GM12891 (cell line): ENCODE measurements at regions not wholly inside any gene's neighbourhood (a gene's known extent, or its start where the extent isn't known, plus 50 kb on each side); places are given as distances from the start of the nearest gene placed in this dataset.

ENCODE experiments used
- DNase-seq: peaks from one replicate; pipeline ENCODE4 v3.0.0; 2011; ENCODE audit warnings: low spot score; ENCODE audit not compliant: insufficient read length
- FAIRE-seq: peaks from 2 replicates; lab custom pipeline; 2011; peaks lifted over from hg19 to GRCh38; lab: Jason Lieb, UNC
- PAX5 ChIP-seq: IDR thresholded peaks from 2 replicates; pipeline ENCODE4 v1.6.1; 2011; ENCODE audit warnings: low read length, moderate library complexity, mild to moderate bottlenecking; ENCODE audit not compliant: insufficient read depth, severe bottlenecking
- POLR2A ChIP-seq: IDR thresholded peaks from 2 replicates; pipeline ENCODE4 v1.6.1; 2011; ENCODE audit warnings: low read depth, low read length, control low read depth
- POLR2AphosphoS5 ChIP-seq: IDR thresholded peaks from 2 replicates; pipeline ENCODE4 v1.6.1; 2011; ENCODE audit warnings: low read depth, low read length, control low read depth
- POU2F2 ChIP-seq: IDR thresholded peaks from 2 replicates; pipeline ENCODE4 v1.6.1; 2011; ENCODE audit warnings: low read depth, mild to moderate bottlenecking, control low read depth, low read length, moderate library complexity
- SPI1 ChIP-seq: IDR thresholded peaks from 2 replicates; pipeline ENCODE4 v1.6.1; 2011; ENCODE audit warnings: low read depth, low read length, control low read depth
- TAF1 ChIP-seq: IDR thresholded peaks from 2 replicates; pipeline ENCODE4 v1.6.1; 2011; ENCODE audit warnings: low read depth, low read length, control low read depth

DNA sequence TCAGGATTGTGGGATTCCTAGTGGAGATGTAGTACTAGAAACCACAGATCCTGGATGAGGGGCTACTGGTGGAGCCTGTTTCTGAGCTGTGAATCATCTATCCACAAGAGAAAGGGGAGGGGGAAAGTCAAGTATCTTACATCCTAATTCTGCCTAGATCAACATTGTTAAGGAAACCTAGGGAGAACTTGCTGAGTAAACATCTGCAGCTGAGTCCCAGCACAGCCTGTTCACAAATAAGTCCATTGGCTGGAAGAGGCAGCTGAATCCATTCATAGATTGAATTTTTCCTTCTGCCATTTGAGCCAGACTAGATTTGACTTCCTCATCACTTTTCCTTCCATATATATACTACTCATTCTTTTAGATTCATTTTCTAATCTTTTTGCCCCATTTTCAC, 460.5 kb downstream of the TUSC7 start:
- DNase-seq (no peak), FAIRE-seq (no peak)
- no peak for TF ChIP-seq POLR2A
- TF ChIP-seq POLR2AphosphoS5 = no peak
- TF ChIP-seq POU2F2 = no peak

- no peak for TF ChIP-seq TAF1
- no peak for TF ChIP-seq POU2F2
- TF ChIP-seq PAX5 = no peak
- no peak for TF ChIP-seq POLR2A
- TF ChIP-seq POLR2AphosphoS5 = no peak
- TF ChIP-seq SPI1 = no peak
- no peak for FAIRE-seq
- DNase-seq = no peak
Observed at GRCh38 chr3:117171124-117171523, 461.5 kb downstream of the TUSC7 start.

DNA sequence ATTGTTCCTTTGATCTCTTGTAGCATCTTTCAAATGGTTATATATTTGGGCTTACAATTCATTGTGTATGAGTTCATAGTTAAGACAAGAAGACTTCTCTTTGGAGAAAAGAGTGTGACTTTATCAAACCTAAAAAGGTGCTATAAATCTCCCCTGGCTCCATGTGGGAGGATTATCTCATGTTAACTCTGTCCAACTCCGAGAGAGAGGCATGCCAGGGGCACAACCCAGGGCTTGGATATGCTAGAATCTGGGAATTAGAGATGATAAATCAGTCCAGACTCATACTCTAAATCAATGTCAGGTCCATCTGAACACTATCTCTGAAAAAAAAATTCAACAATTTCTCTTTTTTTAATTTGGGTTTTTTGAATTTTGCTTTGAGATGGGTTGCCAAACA, 462.8 kb downstream of the TUSC7 start:
- no peak for FAIRE-seq
- no peak for DNase-seq
- TF ChIP-seq POLR2AphosphoS5 (no peak), POU2F2 (no peak), POLR2A (no peak), PAX5 (no peak), SPI1 (no peak), TAF1 (no peak)

DNA sequence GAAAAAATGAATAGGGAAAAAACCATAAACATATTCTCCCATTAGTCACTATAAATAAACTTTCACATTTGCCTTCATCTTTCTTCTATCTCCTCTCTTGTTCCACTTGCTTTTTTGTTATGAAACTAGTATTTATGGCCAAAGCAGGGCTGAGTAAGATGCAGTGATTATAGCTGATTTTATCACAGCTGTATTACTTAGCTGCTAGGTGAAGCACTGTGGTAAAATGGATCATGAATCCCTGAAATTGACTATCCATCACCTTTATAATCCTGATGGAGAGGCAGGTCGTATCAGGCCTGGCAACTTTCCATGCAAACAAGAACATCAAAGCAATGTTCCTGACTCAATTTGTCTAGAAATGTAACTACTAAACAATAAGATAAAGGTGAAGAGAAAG, 471.6 kb downstream of the TUSC7 start:
- DNase-seq = no peak
- FAIRE-seq = no peak
- TF ChIP-seq TAF1 (no peak), POLR2A (no peak), SPI1 (no peak), POLR2AphosphoS5 (no peak), PAX5 (no peak), POU2F2 (no peak)

DNA sequence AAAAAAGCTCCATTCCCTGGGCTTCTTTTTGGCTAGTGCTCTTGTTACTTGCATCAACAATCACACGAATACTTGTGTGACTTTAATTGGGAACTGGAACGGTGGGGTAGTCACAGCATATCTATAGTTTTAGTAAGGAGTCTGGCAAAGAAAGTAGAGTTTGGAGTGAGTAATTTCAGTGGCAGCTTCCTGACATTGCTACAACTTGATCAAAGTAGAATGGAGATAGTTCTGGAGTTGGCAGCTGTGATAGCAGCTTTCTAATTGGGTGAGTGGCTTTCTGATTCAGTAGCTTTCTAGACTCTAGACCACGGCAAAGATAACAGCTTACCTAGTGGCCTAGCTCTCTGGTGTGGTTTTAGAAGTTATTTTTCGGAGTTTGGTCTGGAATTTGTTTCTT, 475.0 kb downstream of the TUSC7 start:
- TF ChIP-seq POLR2A (no peak), TAF1 (no peak), POU2F2 (no peak), SPI1 (no peak), PAX5 (no peak), POLR2AphosphoS5 (no peak)
- DNase-seq = no peak
- no peak for FAIRE-seq

- no peak for FAIRE-seq
- no peak for TF ChIP-seq POLR2AphosphoS5
- no peak for TF ChIP-seq POU2F2
- TF ChIP-seq PAX5 = no peak
- TF ChIP-seq TAF1 = no peak
- no peak for TF ChIP-seq POLR2A
- no peak for TF ChIP-seq SPI1
- no peak for DNase-seq
Observed at GRCh38 chr3:117191245-117191644, 481.7 kb downstream of the TUSC7 start.

- DNase-seq = no peak
Observed at GRCh38 chr3:117192888-117193287, 483.3 kb downstream of the TUSC7 start.

DNA sequence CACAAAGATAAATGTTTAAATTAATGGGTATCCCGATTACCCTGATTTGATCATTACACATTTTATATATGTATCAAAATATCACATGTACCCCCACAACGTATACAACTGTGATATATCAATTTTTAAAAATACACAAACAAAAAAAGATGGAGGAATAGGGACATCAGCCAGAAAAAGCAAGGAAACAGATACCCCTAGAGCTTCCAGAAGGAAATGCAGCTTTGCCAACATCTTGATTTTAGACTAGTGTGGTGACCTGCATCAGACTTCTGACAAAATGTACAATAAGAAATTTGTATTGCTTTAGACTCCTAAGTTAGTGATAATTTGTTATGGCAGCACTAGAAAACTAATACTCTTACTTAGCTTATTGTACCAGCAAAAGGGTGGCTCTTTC, 483.8 kb downstream of the TUSC7 start:
- DNase-seq (no peak), FAIRE-seq (no peak)
- TF ChIP-seq POU2F2 (no peak), SPI1 (no peak), TAF1 (no peak), PAX5 (no peak), POLR2A (no peak), POLR2AphosphoS5 (no peak)

More at GRCh38 chr3:117192888-117193287, 483.3 kb downstream of the TUSC7 start:
- TF ChIP-seq POLR2A (no peak), SPI1 (no peak), POLR2AphosphoS5 (no peak), POU2F2 (no peak), PAX5 (no peak), TAF1 (no peak)
- no peak for FAIRE-seq

- DNase-seq = no peak
- TF ChIP-seq SPI1 = no peak
- TF ChIP-seq POLR2A = no peak
- no peak for TF ChIP-seq POU2F2
- TF ChIP-seq POLR2AphosphoS5 = no peak
- no peak for TF ChIP-seq PAX5
- TF ChIP-seq TAF1 = no peak
- no peak for FAIRE-seq
Observed at GRCh38 chr3:117195034-117195433, 485.5 kb downstream of the TUSC7 start.

DNA sequence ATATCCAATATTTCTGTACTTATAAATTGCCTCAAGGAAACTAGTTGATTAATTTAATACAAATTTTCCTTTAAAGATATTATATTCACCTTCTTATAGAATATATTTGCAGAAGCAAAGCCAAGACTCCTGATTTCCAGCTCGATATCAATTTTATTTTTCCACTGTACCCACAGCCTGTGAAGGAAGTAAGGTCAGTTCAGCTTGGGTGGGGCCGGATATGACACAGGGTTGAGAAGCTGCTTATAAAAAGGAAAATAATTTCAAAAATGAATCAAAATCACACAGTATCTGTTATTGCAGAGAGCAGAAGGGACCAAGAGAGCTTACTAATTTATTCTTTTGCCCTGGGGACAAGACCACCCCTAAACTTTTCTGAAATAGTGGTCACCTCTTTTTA, 491.4 kb downstream of the TUSC7 start:
- FAIRE-seq (no peak), DNase-seq (no peak)
- no peak for TF ChIP-seq POU2F2
- no peak for TF ChIP-seq TAF1
- no peak for TF ChIP-seq POLR2AphosphoS5
- TF ChIP-seq SPI1 = no peak
- TF ChIP-seq PAX5 = no peak
